ENCODE measurements at regions not wholly inside any gene's neighbourhood (a gene's known extent, or its start where the extent isn't known, plus 50 kb on each side); places are given as distances from the start of the nearest gene placed in this dataset.

DNA sequence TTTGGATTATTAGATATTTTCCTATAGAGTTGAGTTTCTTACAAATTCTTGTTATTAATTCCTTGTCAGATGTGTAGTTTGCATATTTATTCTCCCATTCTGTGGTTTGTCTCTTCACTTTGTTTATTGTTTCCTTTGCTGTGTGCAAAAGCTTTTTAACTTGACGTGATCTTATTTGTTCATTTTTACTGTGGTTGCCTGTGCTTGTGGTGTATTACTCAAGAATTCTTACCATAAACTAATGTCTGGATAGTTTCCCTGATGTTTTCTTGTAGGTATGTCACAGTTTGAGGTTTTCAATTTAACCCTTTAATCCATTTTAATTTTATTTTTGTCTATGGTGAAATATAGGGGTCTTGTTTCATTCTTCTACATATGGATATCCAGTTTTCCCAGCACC, 72.1 kb upstream of the LHX8 start:
- H3K9me3 Mint-ChIP-seq, result peaks cover 15% of the 10 kb centered on the region
- H3K36me3 Mint-ChIP-seq (ENCODE audit: low read depth), result no peaks in the 10 kb centered on the region
- no peaks in the 10 kb centered on the region for H3K4me1 ChIP-seq (ENCODE audit: insufficient read depth, low read length)
- H3K27ac ChIP-seq (ENCODE audit: low read depth in 1 of 2, low read length in 2 of 2), result no peak overlapping the region
- DNase-seq (no peak), ATAC-seq (ENCODE audit: poor library complexity) (no peak)
- no peak overlapping the region for H3K4me3 Mint-ChIP-seq
- ChIA-PET POLR2A (no interaction called here), CTCF (no interaction called here)
- no peaks in the 10 kb centered on the region for H3K4me1 Mint-ChIP-seq (ENCODE audit: low read depth)
- no peaks in the 10 kb centered on the region for H3K27me3 Mint-ChIP-seq
- H3K27ac Mint-ChIP-seq, result no peak overlapping the region
- intact Hi-C loops (cut with DNase I, micrococcal nuclease), result no loop called here
- no peak overlapping the region for H3K4me3 ChIP-seq (ENCODE audit: low read length)
- no peaks in the 10 kb centered on the region for H3K36me3 ChIP-seq (ENCODE audit: insufficient read depth, low read length)
- H3K27me3 ChIP-seq (ENCODE audit: control insufficient read depth in 1 of 2, insufficient read depth in 2 of 2, low read length in 2 of 2), result no peaks in the 10 kb centered on the region
- no peaks in the 10 kb centered on the region for H3K9me3 ChIP-seq (ENCODE audit: control insufficient read depth in 1 of 2, insufficient read depth in 1 of 2, low read length in 2 of 2)
- TF ChIP-seq, protein P1, sequence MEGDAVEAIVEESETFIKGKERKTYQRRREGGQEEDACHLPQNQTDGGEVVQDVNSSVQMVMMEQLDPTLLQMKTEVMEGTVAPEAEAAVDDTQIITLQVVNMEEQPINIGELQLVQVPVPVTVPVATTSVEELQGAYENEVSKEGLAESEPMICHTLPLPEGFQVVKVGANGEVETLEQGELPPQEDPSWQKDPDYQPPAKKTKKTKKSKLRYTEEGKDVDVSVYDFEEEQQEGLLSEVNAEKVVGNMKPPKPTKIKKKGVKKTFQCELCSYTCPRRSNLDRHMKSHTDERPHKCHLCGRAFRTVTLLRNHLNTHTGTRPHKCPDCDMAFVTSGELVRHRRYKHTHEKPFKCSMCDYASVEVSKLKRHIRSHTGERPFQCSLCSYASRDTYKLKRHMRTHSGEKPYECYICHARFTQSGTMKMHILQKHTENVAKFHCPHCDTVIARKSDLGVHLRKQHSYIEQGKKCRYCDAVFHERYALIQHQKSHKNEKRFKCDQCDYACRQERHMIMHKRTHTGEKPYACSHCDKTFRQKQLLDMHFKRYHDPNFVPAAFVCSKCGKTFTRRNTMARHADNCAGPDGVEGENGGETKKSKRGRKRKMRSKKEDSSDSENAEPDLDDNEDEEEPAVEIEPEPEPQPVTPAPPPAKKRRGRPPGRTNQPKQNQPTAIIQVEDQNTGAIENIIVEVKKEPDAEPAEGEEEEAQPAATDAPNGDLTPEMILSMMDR (IDR thresholded peaks at IDR 0.05), result no peak

DNA sequence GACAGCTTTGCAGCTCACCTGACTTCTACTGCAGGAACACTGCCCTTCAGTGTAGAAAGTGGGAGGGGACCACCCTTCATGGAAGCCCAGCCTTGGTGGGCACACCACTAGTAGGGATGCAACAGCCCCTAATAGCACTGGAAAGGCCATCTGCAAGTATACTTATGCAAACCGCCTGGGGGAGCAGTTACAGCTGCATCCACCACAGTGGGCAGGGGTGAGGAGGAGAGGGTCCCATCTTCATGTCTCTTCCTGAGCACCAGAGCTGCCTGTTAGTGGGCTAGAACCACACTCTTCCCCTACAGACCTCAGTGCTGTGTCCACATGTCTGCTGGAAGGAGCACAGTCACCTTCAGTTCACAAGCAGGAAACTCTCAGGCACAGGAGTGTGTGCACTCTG, 66.2 kb upstream of the LHX8 start:
- Histone ChIP-seq H3K27ac (ENCODE audit: low read depth in 1 of 2, low read length in 2 of 2) (no peak overlapping the region), H3K36me3 (ENCODE audit: insufficient read depth, low read length) (no peaks in the 10 kb centered on the region), H3K9me3 (ENCODE audit: control insufficient read depth in 1 of 2, insufficient read depth in 1 of 2, low read length in 2 of 2) (peaks cover 0 to 6% of the 10 kb centered on the region in 2 experiments), H3K27me3 (ENCODE audit: control insufficient read depth in 1 of 2, insufficient read depth in 2 of 2, low read length in 2 of 2) (no peaks in the 10 kb centered on the region), H3K4me3 (ENCODE audit: low read length) (no peak overlapping the region), H3K4me1 (ENCODE audit: insufficient read depth, low read length) (no peaks in the 10 kb centered on the region)
- CTCF ChIA-PET, result no interaction called here
- no peaks in the 10 kb centered on the region for H3K4me1 Mint-ChIP-seq (ENCODE audit: low read depth)
- ATAC-seq (ENCODE audit: poor library complexity) (no peak), DNase-seq (no peak)
- H3K27me3 Mint-ChIP-seq, result no peaks in the 10 kb centered on the region
- intact Hi-C loops (cut with DNase I, micrococcal nuclease), result no loop called here
- no peak overlapping the region for H3K27ac Mint-ChIP-seq
- POLR2A ChIA-PET, result no interaction called here
- no peak overlapping the region for H3K4me3 Mint-ChIP-seq
- H3K9me3 Mint-ChIP-seq, result peaks cover 13% of the 10 kb centered on the region
- no peaks in the 10 kb centered on the region for H3K36me3 Mint-ChIP-seq (ENCODE audit: low read depth)
- TF ChIP-seq, protein P1 (IDR thresholded peaks at IDR 0.05), result no peak

DNA sequence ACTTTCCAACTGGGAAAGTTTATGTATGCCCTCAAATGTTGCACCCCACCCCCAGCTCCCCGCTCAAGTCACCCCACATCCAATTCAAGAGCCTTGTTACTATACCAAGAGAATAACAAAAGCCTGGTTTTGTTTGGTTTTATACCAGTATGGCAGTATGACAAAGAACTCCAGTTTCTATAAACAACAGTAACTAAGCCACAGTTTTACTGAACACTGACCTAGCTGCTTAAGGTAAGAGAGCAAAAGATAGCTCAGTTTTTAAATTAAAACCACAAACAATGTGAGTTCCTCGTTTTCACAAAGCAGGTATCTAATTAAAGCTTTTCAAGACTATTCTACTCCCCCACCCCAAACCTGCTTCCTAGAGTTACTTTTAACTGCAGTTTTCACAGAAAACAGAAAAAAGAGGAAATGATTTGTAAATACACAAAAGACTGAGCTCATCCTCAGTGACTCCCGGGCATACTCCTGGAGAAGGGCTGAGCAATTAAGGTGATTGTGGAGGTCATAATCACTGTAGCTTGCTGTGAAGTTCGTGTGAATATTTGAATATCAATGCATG, 59.3 kb upstream of the LHX8 start:
- ChIA-PET POLR2A (no interaction called here), CTCF (no interaction called here)
- no peak for DNase-seq
- Mint-ChIP-seq H3K27ac (no peak overlapping the region), H3K4me1 (ENCODE audit: low read depth) (no peaks in the 10 kb centered on the region), H3K4me3 (no peak overlapping the region), H3K27me3 (no peaks in the 10 kb centered on the region), H3K9me3 (peaks cover 8% of the 10 kb centered on the region), H3K36me3 (ENCODE audit: low read depth) (no peaks in the 10 kb centered on the region)
- H3K4me1 ChIP-seq (ENCODE audit: insufficient read depth, low read length), result no peaks in the 10 kb centered on the region
- ATAC-seq (ENCODE audit: poor library complexity), result no peak
- H3K4me3 ChIP-seq (ENCODE audit: low read length), result no peak overlapping the region
- TF ChIP-seq, protein P1 (IDR thresholded peaks at IDR 0.05), result no peak
- H3K9me3 ChIP-seq (ENCODE audit: control insufficient read depth in 1 of 2, insufficient read depth in 1 of 2, low read length in 2 of 2), result no peaks in the 10 kb centered on the region
- no peak overlapping the region for H3K27ac ChIP-seq (ENCODE audit: low read depth in 1 of 2, low read length in 2 of 2)
- H3K36me3 ChIP-seq (ENCODE audit: insufficient read depth, low read length), result no peaks in the 10 kb centered on the region
- intact Hi-C loops (cut with DNase I, micrococcal nuclease), result no loop called here
- no peaks in the 10 kb centered on the region for H3K27me3 ChIP-seq (ENCODE audit: control insufficient read depth in 1 of 2, insufficient read depth in 2 of 2, low read length in 2 of 2)
